ENCODE measurements at regions not wholly inside any gene's neighbourhood (a gene's known extent, or its start where the extent isn't known, plus 50 kb on each side); places are given as distances from the start of the nearest gene placed in this dataset.

GRCh38 chr3:150022381-150023238, 51.9 kb upstream of the PFN2 start:
- TF ChIP-seq CTCF (IDR thresholded peaks at IDR 0.05) (no peak), EP300 (IDR thresholded peaks at IDR 0.05) (no peak), POLR2AphosphoS5 (IDR thresholded peaks at IDR 0.05) (no peak), POLR2A (IDR thresholded peaks at IDR 0.05) (no peak)

Data from gastroesophageal sphincter (tissue), 3 donors.